GM12878 (cell line): ENCODE measurements at regions not wholly inside any gene's neighbourhood (a gene's known extent, or its start where the extent isn't known, plus 50 kb on each side); places are given as distances from the start of the nearest gene placed in this dataset.

Experiments used
- ATAC-seq: fragments of 200-7000 bp; cut with Tn5 transposase; 3 replicates; pipeline ENCODE4 v1.9.1; 2020; ENCODE audit warnings: mild to moderate bottlenecking, moderate library complexity
- BruUV-seq: library from RNA; stranded (reverse); fragments of 400-500 nt; replicated peaks from 2 replicates; lab custom pipeline; 2021; lab: Mats Ljungman, UMichigan
- CTCF ChIA-PET: fragments of 300-600 bp; sonication (Branson Sonifier 250); formaldehyde crosslinking; extraction: SDS; loops from one replicate; lab custom pipeline; 2021; ENCODE audit warnings: inconsistent platforms; lab: Yijun Ruan, JAX
- POLR2A ChIA-PET: fragments of 350-600 bp; formaldehyde crosslinking; extraction: SDS; loops from one replicate; lab custom pipeline; 2021; ENCODE audit warnings: inconsistent platforms; lab: Charles Lee
- RAD21 ChIA-PET: fragments of 300-600 bp; sonication (Branson Sonifier 250); formaldehyde crosslinking; loops from one replicate; lab custom pipeline; 2023; ENCODE audit warnings: antibody characterized with exemption; ENCODE audit not compliant: unreplicated experiment; lab: Charles Lee
- SMC1A ChIA-PET: fragments of 300-600 bp; sonication (Branson Sonifier 250); formaldehyde crosslinking; loops from one replicate; lab custom pipeline; 2023; ENCODE audit not compliant: unreplicated experiment, uncharacterized antibody; lab: Charles Lee
- DNase-seq: peaks from one replicate; pipeline ENCODE4 v3.0.0-alpha.2; 2011; ENCODE audit warnings: low read depth, low spot score
- FAIRE-seq: peaks from 3 replicates; lab custom pipeline; 2011; peaks lifted over from hg19 to GRCh38; lab: Jason Lieb, UNC
- H2AFZ ChIP-seq: 2 replicates; pipeline ENCODE4 v1.6.0; 2011; ENCODE audit warnings: low read depth, low read length, control low read depth; ENCODE audit not compliant: control insufficient read depth
- H3K27ac ChIP-seq: 2 replicates; pipeline ENCODE4 v1.5.1; 2011; ENCODE audit warnings: control low read depth; ENCODE audit not compliant: control insufficient read depth, insufficient read depth
- H3K27me3 ChIP-seq, 2 experiments: replicated peaks in 1 of 2; 2 replicates each; pipeline versions ENCODE4 v1.6.0 to v1.6.1; 2011; ENCODE audit warnings: low read length in 1 of 2; ENCODE audit not compliant: control insufficient read depth in 2 of 2, insufficient read depth in 2 of 2
- H3K36me3 ChIP-seq, 2 experiments: 2 replicates each; pipeline ENCODE4 v1.5.1; 2011; ENCODE audit warnings: low read length in 1 of 2; ENCODE audit not compliant: control insufficient read depth in 2 of 2, insufficient read depth in 2 of 2
- H3K4me1 ChIP-seq: 2 replicates; pipeline ENCODE4 v1.6.1; 2011; ENCODE audit warnings: mild to moderate bottlenecking, low read length, moderate library complexity, mixed read lengths; ENCODE audit not compliant: control insufficient read depth, insufficient read depth
- H3K4me2 ChIP-seq: 2 replicates; pipeline ENCODE4 v1.6.0; 2011; ENCODE audit warnings: control low read depth; ENCODE audit not compliant: control insufficient read depth, insufficient read depth
- H3K4me3 ChIP-seq: fragments of 200-600 bp; sonication (generic); 2 replicates; pipeline ENCODE4 v1.5.1; 2016
- H3K79me2 ChIP-seq: 2 replicates; pipeline ENCODE4 v1.6.0; 2011; ENCODE audit warnings: low read length; ENCODE audit not compliant: control insufficient read depth, insufficient read depth
- H3K9ac ChIP-seq: 2 replicates; pipeline ENCODE4 v1.8.0; 2011; ENCODE audit warnings: low read length, control low read depth, mixed read lengths; ENCODE audit not compliant: control insufficient read depth, insufficient read depth
- H3K9me3 ChIP-seq: replicated peaks from 3 replicates; pipeline ENCODE4 v1.5.1; 2011; ENCODE audit warnings: mild to moderate bottlenecking, low read length; ENCODE audit not compliant: control insufficient read depth, insufficient read depth
- H4K20me1 ChIP-seq: 2 replicates; pipeline ENCODE4 v1.6.0; 2011; ENCODE audit not compliant: control insufficient read depth, insufficient read depth
- ATF2 ChIP-seq: IDR thresholded peaks from 2 replicates; pipeline ENCODE4 v1.6.1; 2012; ENCODE audit warnings: low read length, inconsistent platforms
- ATF7 ChIP-seq: fragments of 450-650 bp; IDR thresholded peaks from 2 replicates; pipeline ENCODE4 v1.6.1; 2016; ENCODE audit warnings: low read depth, mild to moderate bottlenecking
- BACH1 ChIP-seq: fragments of 450-650 bp; IDR thresholded peaks from 2 replicates; pipeline ENCODE4 v1.6.1; 2017; ENCODE audit warnings: mild to moderate bottlenecking, borderline replicate concordance
- BRCA1 ChIP-seq: IDR thresholded peaks from 2 replicates; pipeline ENCODE4 v1.6.1; 2011; ENCODE audit warnings: low read depth, low read length, improper control_type of control experiment
- E2F8 ChIP-seq: fragments of 450-650 bp; IDR thresholded peaks from 2 replicates; pipeline ENCODE4 v1.6.1; 2018; ENCODE audit warnings: mild to moderate bottlenecking, low read depth, moderate library complexity; ENCODE audit not compliant: partially characterized antibody
- ELK1 ChIP-seq: IDR thresholded peaks from 2 replicates; pipeline ENCODE4 v1.6.1; 2012; ENCODE audit warnings: low read depth, low read length, improper control_type of control experiment
- GATAD2B ChIP-seq: fragments of 450-650 bp; conservative IDR thresholded peaks from 2 replicates; pipeline ENCODE4 v1.6.1; 2017; ENCODE audit warnings: low read depth, mild to moderate bottlenecking, moderate library complexity
- IRF4 ChIP-seq: IDR thresholded peaks from 2 replicates; pipeline ENCODE4 v1.6.1; 2011; ENCODE audit warnings: low read depth, low read length
- JUNB ChIP-seq: IDR thresholded peaks from 2 replicates; pipeline ENCODE4 v1.6.1; 2016; ENCODE audit warnings: antibody characterized with exemption, mild to moderate bottlenecking
- NFXL1 ChIP-seq: fragments of 450-650 bp; IDR thresholded peaks from 2 replicates; pipeline ENCODE4 v1.6.1; 2017; ENCODE audit warnings: antibody characterized with exemption, mild to moderate bottlenecking, borderline replicate concordance
- NR2C1 ChIP-seq: fragments of 450-650 bp; IDR thresholded peaks from 2 replicates; pipeline ENCODE4 v1.6.1; 2017; ENCODE audit warnings: antibody characterized with exemption, mild to moderate bottlenecking, moderate library complexity
- NR2F1 ChIP-seq: fragments of 450-650 bp; conservative IDR thresholded peaks from 2 replicates; pipeline ENCODE4 v1.6.1; 2017; ENCODE audit warnings: mild to moderate bottlenecking
- PAX8 ChIP-seq: fragments of 450-650 bp; IDR thresholded peaks from 2 replicates; pipeline ENCODE4 v1.6.1; 2017; ENCODE audit warnings: mild to moderate bottlenecking, moderate library complexity
- PBX3 ChIP-seq: IDR thresholded peaks from 2 replicates; pipeline ENCODE4 v1.6.1; 2011; ENCODE audit warnings: mild to moderate bottlenecking, low read depth, low read length, moderate library complexity; ENCODE audit not compliant: insufficient replicate concordance
- POLR2AphosphoS5 ChIP-seq: IDR thresholded peaks from 2 replicates; pipeline ENCODE4 v1.6.1; 2011; ENCODE audit warnings: mild to moderate bottlenecking, low read length, inconsistent platforms
- RBBP5 ChIP-seq: fragments of 200-600 bp; sonication (generic); conservative IDR thresholded peaks from 2 replicates; pipeline ENCODE4 v1.6.1; 2016
- ZNF274 ChIP-seq: IDR thresholded peaks from one replicate; pipeline ENCODE4 v1.8.0; 2011; ENCODE audit not compliant: insufficient read length, insufficient read depth
- WGBS: methylation state at CpG from one replicate; pipeline ENCODE4 v1.1.6; 2016; ENCODE audit warnings: low lambda C conversion rate; ENCODE audit not compliant: insufficient replicate concordance, insufficient coverage; ENCODE audit errors: missing lambda C conversion rate; 5-methylcytosine and 5-hydroxymethylcytosine counted together
- in situ Hi-C: fragments of 300-500 bp; cut with MboI; formaldehyde crosslinking; loops from 9 replicates; pipeline ENCODE4 v1.14.3; 2018; ENCODE audit warnings: mixed read lengths
- intact Hi-C: fragments of 100-400 bp; cut with micrococcal nuclease; formaldehyde crosslinking; loops from one replicate; pipeline ENCODE4 v1.14.2; 2022; ENCODE audit not compliant: unreplicated experiment
- TF ChIP-seq, protein P1 (sequence below): fragments of 450-650 bp; IDR thresholded peaks from 2 replicates; pipeline ENCODE4 v1.6.1; 2016; ENCODE audit warnings: mild to moderate bottlenecking

DNA sequence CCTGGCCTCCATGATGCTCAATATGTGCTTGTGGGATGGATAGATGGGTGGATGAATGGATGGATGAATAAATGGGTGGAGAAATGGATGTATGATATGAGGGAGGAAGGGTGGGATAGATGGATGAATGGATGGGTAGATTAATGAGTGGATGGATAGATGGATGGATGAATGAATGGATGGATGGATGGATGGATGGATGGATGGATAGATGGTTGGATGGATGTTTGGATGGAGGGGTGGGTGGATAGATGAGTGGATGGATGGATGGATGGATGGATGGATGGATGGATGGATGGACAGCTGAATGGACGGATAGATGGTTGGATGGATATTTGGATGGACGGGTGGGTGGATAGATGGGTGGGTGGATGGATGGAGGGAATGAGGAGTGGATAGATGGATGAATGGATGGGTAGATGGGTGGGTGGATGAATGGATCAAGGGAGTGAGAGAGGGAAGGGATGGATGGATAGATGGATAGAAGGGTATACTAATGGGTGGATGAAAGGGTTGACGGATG, 139.4 kb downstream of the CEBPB start:
- H3K9me3 ChIP-seq: peaks cover 2% of the 10 kb centered on the region; the same call in 2 of the 3 replicates
- no peaks in the 10 kb centered on the region for H3K4me1 ChIP-seq
- ChIA-PET SMC1A (interaction anchor here (2.0 kb wide), 1 partner anchor 8 kb away, joined by 4 read pairs; no protein-coding TSS in a partner anchor), RAD21 (no interaction called here), POLR2A (interaction anchor here (0.7 kb wide), 1 partner anchor 407 kb away, joined by 8 read pairs; no protein-coding TSS in a partner anchor), CTCF (no interaction called here)
- no peak for TF ChIP-seq ATF7
- TF ChIP-seq BACH1: no peak
- no peak for TF ChIP-seq NFXL1
- TF ChIP-seq JUNB: no peak
- TF ChIP-seq ELK1: no peak
- no peak for TF ChIP-seq POLR2AphosphoS5
- TF ChIP-seq NR2C1: no peak
- TF ChIP-seq ZNF274: no peak
- TF ChIP-seq ATF2: no peak
- TF ChIP-seq IRF4: no peak
- TF ChIP-seq PAX8: no peak
- TF ChIP-seq BRCA1: no peak
- no peak for TF ChIP-seq GATAD2B
- no peak for TF ChIP-seq PBX3
- no peak for TF ChIP-seq NR2F1
- TF ChIP-seq RBBP5: no peak
- TF ChIP-seq E2F8: no peak
- TF ChIP-seq, protein P1, sequence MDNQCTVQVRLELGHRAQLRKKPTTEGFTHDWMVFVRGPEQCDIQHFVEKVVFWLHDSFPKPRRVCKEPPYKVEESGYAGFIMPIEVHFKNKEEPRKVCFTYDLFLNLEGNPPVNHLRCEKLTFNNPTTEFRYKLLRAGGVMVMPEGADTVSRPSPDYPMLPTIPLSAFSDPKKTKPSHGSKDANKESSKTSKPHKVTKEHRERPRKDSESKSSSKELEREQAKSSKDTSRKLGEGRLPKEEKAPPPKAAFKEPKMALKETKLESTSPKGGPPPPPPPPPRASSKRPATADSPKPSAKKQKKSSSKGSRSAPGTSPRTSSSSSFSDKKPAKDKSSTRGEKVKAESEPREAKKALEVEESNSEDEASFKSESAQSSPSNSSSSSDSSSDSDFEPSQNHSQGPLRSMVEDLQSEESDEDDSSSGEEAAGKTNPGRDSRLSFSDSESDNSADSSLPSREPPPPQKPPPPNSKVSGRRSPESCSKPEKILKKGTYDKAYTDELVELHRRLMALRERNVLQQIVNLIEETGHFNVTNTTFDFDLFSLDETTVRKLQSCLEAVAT: no peak
- FAIRE-seq: no peak
- H3K79me2 ChIP-seq: no peaks in the 10 kb centered on the region
- intact Hi-C loops (no loop called here), in situ Hi-C loops (no loop called here)
- H3K36me3 ChIP-seq: no peaks in the 10 kb centered on the region
- no peak overlapping the region for H3K27ac ChIP-seq
- no peak overlapping the region for H2AFZ ChIP-seq
- H3K9ac ChIP-seq: no peak overlapping the region
- no peak overlapping the region for H3K4me3 ChIP-seq
- WGBS: 62% methylated on average over 3 of the region's 3 CpGs
- no peak overlapping the region for H3K4me2 ChIP-seq
- no peaks in the 10 kb centered on the region for H4K20me1 ChIP-seq
- ATAC-seq: no peak
- DNase-seq: no peak
- H3K27me3 ChIP-seq: no peaks in the 10 kb centered on the region; a peak in 1 of 4 replicates
- no TSS peak for BruUV-seq
